RCC 7860 (cell line): ENCODE measurements at regions not wholly inside any gene's neighbourhood (a gene's known extent, or its start where the extent isn't known, plus 50 kb on each side); places are given as distances from the start of the nearest gene placed in this dataset.
"Not testable (repeated sequence)": the region's sequence is repeated elsewhere in the genome, so short reads cannot be mapped to it uniquely, and the experiment has no call there.

Experiments
- DNase-seq: peaks from one replicate; pipeline ENCODE4 v3.0.0-alpha.2; 2015; ENCODE audit warnings: low spot score
- FAIRE-seq: peaks from 2 replicates; lab custom pipeline; 2012; peaks lifted over from hg19 to GRCh38; lab: Jason Lieb, UNC

GRCh38 chr5:105057001-105057436, 1494.4 kb upstream of the NUDT12 start:
- no peak for DNase-seq
- FAIRE-seq = no peak

GRCh38 chr5:105054406-105054805, 1491.8 kb upstream of the NUDT12 start:
- DNase-seq = no peak
- no peak for FAIRE-seq

DNA sequence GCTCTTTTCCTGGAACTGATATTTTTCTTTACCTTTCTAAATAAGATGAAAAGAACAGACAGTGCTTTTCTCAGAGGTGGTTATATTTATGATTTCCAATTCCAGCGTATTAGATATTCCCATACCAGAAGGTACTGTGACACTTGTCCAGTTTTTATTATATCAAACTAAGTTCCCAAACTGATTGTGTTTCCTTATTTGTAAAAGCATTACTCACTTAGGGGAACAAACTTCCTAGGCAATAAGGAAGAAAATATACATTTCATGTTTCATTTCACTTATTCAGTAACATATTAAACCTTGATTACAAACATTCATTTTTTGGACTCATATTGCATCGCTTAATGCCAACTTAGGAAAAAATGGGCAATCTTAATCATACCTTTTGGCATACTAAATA, 1480.0 kb upstream of the NUDT12 start:
- DNase-seq (no peak), FAIRE-seq (no peak)

DNA sequence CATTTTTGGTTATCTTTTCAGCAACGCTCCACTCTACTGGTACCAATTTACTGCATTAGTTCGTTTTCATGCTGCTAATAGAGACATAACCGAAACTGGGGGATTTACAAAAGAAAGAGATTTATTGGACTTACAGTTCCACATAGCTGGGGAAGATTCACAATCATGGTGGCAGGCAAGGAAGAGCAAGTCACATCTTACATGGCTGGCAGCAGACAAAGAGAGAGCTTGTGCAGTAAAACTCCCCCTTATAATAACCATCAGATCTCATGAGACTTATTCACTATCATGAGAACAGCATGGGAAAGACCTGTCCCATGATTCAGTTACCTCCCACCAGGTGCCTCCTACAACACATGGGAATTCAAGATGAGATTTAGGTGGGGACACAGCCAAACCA, 1474.2 kb upstream of the NUDT12 start:
- not testable (repeated sequence) for DNase-seq, FAIRE-seq

DNA sequence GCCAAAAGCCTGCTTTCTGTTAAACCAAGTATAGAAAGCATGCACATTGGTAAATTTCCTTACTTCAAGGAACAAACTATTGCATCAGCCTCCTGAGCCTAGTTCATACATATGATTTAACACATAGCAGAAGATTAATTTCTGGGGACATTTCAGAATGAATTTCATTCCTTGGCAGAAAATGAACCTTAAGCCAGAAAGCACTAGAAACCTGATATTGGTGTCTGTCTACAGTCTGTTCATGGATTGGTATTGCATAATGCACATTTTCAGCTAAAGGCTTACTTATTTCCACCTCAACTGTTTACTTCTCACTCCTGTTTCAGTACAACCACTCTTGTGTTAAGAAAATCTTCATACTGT, 1471.8 kb upstream of the NUDT12 start:
- DNase-seq (no peak), FAIRE-seq (no peak)

DNA sequence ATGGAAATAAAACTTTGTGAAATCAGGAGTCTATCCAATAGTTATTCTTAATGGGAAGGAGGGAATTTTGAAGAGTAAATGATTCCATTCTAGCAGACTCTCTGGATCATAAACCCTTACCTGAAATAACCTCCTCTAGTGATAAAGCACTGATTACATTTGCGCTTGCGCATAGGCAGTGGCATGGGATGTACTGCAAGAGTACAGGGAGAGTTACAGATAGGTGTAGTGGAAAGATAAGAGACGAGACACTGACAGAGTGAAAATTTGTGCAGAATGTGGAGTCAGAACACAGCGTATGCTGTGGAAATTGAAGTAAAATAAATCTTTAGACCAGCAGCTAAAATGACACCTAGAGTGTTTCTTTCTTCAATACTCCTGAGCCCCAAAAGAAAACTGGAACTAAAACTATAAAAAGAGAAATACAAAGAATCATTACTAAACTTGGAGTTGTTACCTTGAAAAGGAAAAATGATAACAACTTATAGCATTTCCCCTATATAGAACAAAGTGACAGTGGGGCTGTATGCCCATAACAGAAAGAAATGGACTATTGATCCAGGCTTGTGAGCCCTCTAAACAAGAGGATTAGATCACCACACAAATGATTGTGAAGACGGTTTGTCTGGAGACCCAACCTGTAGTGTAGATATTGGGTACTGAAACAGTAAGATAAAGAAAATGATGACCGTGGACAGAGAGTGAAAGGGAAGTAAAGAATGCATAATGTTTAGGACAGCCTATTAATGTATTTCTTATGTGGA, 1471.2 kb upstream of the NUDT12 start:
- no peak for FAIRE-seq

DNA sequence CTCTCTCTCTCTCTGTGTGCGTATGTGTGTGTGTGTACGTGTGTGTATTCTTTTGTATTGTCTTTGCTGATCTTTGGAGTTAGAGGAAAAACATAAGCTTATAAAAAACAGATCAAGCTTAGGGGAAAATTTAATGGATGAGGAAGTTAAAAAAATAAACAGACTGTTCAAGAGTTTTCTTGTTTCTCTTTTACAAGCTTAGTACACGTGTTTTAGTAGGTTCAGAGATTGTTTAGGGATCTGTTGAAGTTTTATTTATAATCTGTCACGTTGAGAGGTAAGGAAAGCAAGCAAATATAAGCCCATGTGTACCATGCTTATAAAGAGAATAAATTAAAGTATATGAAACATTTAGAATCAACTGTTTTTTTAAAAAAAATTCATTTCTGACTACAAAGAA, 1470.3 kb upstream of the NUDT12 start:
- FAIRE-seq (no peak), DNase-seq (no peak)

More for the DNA sequence above, 1471.2 kb upstream of the NUDT12 start:
- DNase-seq = no peak

DNA sequence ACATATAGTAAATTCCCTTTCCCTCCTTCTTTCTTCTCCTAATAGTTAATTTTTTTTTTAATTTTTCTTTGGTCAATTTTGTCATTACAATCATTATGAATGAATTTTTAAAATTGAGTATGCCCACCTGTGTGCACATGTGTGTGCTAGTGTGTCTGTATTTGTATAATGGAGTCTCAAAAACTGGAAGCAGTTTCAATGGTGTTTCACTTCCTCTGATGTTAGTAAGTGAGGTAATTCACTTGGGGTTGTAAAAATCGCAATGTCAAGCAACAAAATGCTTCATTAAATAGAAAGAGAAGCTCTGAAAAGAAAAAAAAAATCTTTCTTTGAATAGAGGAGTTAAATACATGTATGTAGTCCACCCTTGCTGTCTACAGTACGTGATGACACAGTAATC, 1467.6 kb upstream of the NUDT12 start:
- DNase-seq (no peak), FAIRE-seq (no peak)

DNA sequence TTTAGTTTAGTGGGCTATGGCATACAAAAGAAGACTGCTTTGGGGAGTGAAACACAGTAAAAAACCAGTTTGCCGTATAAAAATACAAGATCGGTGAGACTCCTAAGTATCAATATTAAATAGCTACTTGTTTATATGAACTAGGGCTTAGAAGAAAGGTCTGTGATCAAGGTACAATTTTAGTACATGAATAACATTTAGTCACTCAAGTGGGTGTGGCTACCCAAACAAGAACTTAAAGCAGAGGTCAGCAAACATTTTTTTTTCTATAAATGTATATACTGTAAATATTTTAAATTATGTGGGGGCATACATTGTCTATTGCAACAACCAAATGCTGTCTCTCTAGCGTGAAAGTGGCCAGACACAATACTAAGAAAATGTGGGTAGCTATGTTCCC, 1452.5 kb upstream of the NUDT12 start:
- FAIRE-seq (no peak), DNase-seq (no peak)

DNA sequence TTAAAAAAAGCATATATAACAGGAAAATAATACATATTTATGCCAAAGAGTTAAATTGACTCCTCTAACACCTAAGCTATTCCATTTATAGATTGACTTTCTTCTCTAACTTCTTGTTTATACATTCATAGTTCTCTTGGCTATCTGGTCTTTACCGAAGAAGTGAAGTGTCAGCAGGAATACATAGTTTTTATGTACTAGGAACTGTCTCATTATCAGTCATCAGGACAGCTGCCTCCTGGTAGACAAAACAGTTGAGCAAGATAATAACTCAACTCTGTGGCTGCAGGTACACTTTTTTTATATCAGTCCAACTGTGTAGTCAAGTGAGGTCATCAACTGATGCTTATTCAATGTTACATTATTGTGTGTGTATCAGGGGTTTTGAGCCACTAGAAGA, 1436.0 kb upstream of the NUDT12 start:
- no peak for FAIRE-seq
- no peak for DNase-seq

GRCh38 chr5:104998169-104998568, 1435.6 kb upstream of the NUDT12 start:
- DNase-seq = no peak
- no peak for FAIRE-seq

DNA sequence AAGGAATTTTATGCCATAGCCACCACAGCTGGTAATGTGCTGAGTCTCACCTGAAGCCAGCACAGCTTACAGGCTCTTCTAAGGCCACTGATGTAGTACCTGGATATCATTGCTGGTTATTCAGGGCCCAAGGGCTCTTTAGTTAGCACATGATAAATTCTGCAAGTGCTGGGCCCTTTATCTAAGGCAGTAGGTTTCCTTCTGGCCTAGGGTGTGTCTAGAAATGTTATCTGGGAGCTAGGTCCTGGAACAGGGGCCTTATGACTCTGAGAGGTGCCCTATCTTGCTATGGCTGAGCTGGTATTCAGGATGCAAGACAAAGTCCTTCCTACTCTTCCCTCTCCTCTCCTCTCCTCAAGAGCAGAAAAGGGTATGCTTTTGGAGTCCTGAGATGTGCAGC, 1424.5 kb upstream of the NUDT12 start:
- FAIRE-seq (no peak), DNase-seq (no peak)

DNA sequence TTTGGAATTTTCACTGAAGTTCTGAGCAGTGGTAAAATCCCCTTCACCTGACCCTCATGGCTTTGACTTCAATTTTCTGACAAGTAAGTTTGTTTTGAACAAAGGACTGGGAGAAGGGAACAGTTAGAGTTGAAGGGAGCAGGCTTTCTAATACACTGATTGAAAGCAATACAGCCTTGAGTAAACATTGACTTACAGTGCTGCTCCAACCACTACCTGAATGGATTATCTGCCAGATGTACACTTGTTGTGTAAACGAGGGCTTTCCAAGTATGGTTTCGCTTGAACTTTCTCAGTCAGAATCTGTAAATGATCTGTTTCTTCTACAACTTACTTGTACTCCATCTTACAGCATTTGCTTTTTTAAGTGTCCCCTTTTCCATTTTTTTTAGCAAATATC, 1414.9 kb upstream of the NUDT12 start:
- FAIRE-seq = no peak
- no peak for DNase-seq

DNA sequence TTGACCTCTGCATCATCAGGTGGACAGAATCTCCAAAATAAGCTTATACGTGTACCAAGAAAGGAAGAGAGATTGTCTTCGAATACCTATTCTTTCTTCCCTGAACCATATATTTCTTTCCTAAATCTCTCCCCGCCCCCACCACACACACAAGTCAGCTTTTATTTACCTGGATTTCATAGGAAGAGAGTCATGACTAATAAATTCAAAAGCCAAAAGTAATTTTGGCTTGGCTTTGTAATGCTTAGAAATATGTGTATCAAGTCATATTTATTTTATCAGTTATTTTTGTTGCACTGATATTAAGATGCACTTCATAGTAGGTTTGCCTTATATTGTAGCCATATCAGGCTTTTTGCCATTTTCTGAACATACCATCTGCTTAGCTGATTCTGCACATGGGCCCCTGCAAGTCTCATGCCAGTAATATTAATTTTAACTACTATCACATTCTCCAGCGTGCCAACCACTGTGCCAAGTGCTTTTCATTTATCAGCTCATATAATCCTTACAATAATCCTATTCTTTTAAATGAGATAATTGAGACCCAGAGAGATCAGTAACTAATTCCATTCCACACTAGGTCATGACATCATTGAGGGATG, 1405.3 kb upstream of the NUDT12 start:
- FAIRE-seq (no peak), DNase-seq (no peak)

GRCh38 chr5:104965006-104965405, 1402.4 kb upstream of the NUDT12 start:
- FAIRE-seq = no peak

DNA sequence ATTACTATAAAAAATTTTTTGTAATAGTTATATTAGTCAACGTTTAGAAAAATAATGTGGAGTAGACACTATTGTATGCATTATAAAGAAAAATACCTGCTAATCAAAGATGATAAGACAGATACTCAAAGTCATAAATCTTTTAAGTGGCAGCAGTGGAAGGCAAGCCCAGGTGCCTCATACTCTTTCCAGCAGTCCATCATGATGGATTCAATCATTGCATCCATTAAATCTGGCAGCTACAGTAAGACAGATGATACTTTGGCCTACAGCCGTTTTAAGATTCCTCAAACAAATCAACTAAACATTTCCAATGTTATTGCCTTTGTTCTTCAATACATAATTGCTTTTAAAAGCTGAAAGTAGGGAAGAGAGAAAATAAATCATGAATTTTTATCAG, 1392.9 kb upstream of the NUDT12 start:
- DNase-seq (no peak), FAIRE-seq (no peak)

More at GRCh38 chr5:104965006-104965405, 1402.4 kb upstream of the NUDT12 start:
- DNase-seq = no peak

DNA sequence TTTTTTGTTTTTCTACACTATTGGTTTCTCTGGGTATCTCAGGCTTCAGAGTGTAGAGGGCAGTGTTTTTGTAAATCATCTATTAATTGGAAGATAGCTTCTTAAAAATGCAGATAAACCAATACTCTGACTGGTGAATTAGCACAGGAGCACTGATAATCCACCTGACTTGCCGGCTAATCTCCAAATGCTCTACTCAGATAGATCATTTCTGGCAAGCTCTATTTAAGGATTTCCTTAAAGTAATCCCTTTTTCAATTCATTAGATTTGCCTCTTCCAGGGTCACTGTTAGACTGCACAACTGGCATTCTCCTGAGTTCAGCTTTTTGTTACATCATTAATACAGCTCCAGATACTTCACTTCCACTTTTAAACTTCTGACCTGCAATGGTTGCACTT, 1390.3 kb upstream of the NUDT12 start:
- DNase-seq (no peak), FAIRE-seq (no peak)

DNA sequence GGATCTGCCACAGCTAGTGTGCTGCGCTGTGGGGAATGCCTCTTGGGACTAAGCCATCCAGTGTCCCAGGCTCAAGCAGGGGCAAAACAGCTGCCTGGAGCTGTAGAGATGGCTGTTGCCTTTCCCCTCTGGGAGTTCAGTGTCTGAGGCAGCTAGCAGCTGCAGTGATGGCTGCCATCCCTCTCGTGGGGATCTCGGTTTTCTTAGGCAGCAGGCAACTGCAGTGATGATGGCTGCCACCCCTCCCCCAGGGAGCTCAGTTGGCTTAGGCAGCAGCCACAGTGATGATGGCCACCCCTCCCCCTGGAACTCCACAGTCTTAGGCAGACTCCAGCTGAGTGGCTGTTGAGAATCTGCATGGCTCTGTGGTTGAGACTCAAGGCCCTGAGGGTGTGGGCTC, 1389.2 kb upstream of the NUDT12 start:
- DNase-seq (no peak), FAIRE-seq (no peak)

DNA sequence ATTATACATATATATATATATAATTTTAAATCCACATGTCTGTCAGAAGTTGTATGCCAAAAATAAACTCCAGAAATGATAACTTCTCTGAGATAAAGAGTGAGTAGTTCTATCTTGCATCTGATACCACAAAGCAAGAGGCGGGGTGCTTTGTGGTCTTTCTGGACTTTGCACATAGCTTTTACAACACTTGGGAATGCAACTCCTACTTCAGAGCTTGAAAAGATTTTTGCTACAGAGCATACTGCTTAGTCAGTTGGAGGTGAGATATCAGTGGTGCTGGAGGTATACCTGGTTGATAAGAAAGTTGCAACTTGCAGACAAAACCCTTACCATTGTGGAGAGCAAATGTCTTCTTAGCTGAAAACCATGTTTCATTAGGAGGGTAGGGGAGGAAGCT, 1384.5 kb upstream of the NUDT12 start:
- no peak for FAIRE-seq
- no peak for DNase-seq

- no peak for DNase-seq
- no peak for FAIRE-seq
Measured at GRCh38 chr5:104942735-104943134, 1380.1 kb upstream of the NUDT12 start.

DNA sequence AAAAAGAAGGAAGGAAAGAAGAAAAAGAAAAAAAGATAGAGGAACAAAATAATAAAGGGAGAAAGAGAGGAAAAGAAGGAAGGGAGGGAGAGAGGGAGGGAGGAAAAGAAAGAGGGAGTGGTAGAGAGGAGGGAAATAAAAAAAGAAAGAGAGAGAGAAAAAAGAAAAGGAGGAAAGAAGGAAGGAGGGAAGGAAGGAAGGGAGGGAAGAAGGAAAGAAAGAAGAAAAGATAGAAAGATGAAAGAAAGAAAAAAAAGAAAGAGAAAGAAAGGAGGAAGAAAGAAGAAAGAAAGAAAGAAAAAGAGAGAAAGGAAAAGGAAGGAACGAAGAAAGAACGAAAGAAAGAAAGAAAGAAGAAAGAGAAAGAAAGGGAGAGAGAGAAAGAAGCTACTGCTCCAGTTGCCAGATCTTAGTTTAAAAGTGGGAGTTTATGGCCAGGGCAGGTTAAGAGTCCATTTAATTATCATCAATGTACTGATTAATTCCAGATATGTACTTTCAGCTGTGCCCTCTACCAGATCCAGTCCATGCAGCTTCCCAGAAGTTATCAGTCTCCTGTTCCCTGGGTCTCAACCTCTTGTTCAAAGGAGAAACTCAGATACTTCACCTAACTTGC, 1378.5 kb upstream of the NUDT12 start:
- no peak for FAIRE-seq

GRCh38 chr5:104937598-104937997, 1375.0 kb upstream of the NUDT12 start:
- DNase-seq = no peak
- no peak for FAIRE-seq

More for the DNA sequence above, 1378.5 kb upstream of the NUDT12 start:
- no peak for DNase-seq
